MM.1S (cell line): ENCODE measurements at regions not wholly inside any gene's neighbourhood (a gene's known extent, or its start where the extent isn't known, plus 50 kb on each side); places are given as distances from the start of the nearest gene placed in this dataset.

Source experiments
- DNase-seq: peaks from one replicate; pipeline ENCODE4 v3.0.0-alpha.2; 2015
- H2AFZ ChIP-seq: fragments of 300-600 bp; sonication (generic); 2 replicates; pipeline ENCODE4 v1.6.0; 2016; ENCODE audit warnings: antibody characterized with exemption, low read length
- H3F3A ChIP-seq: fragments of 300-600 bp; sonication (generic); 2 replicates; pipeline ENCODE4 v1.6.1; 2016; ENCODE audit warnings: mild to moderate bottlenecking, antibody characterized with exemption, low read length, moderate library complexity, mixed read lengths; ENCODE audit not compliant: insufficient read depth
- H3K27ac ChIP-seq: fragments of 300-600 bp; sonication (generic); 2 replicates; pipeline ENCODE4 v1.5.1; 2016; ENCODE audit warnings: mild to moderate bottlenecking, low read length
- H3K27me3 ChIP-seq: fragments of 300-600 bp; sonication (generic); replicated peaks from 2 replicates; pipeline ENCODE4 v1.6.0; 2016; ENCODE audit warnings: low read length; ENCODE audit not compliant: insufficient read depth
- H3K36me3 ChIP-seq: fragments of 300-600 bp; sonication (generic); replicated peaks from 2 replicates; pipeline ENCODE4 v1.6.1; 2016; ENCODE audit warnings: mild to moderate bottlenecking, low read length, mixed read lengths; ENCODE audit not compliant: insufficient read depth
- H3K4me1 ChIP-seq: fragments of 300-600 bp; sonication (generic); 2 replicates; pipeline ENCODE4 v1.6.1; 2016; ENCODE audit warnings: low read length, mixed read lengths
- H3K4me2 ChIP-seq: fragments of 300-600 bp; sonication (generic); 2 replicates; pipeline ENCODE4 v1.6.0; 2016; ENCODE audit warnings: low read depth, low read length
- H3K4me3 ChIP-seq: fragments of 300-600 bp; sonication (generic); 2 replicates; pipeline ENCODE4 v1.5.1; 2016; ENCODE audit warnings: low read length, mixed read lengths
- H3K79me2 ChIP-seq: fragments of 300-600 bp; sonication (generic); 2 replicates; pipeline ENCODE4 v1.6.1; 2016; ENCODE audit warnings: mixed run types, low read length, mixed read lengths
- H3K9ac ChIP-seq: fragments of 300-600 bp; sonication (generic); 2 replicates; pipeline ENCODE4 v1.6.1; 2016; ENCODE audit warnings: low read length, mixed read lengths
- H3K9me2 ChIP-seq: fragments of 300-600 bp; sonication (generic); replicated peaks from 2 replicates; pipeline ENCODE4 v1.6.1; 2016; ENCODE audit warnings: mild to moderate bottlenecking, low read length, mixed read lengths; ENCODE audit not compliant: insufficient read depth
- H3K9me3 ChIP-seq: fragments of 300-600 bp; sonication (generic); replicated peaks from 2 replicates; pipeline ENCODE4 v1.6.1; 2016; ENCODE audit warnings: mild to moderate bottlenecking, low read length, mixed read lengths; ENCODE audit not compliant: insufficient read depth
- H4K20me1 ChIP-seq: fragments of 300-600 bp; sonication (generic); 2 replicates; pipeline ENCODE4 v1.6.1; 2016; ENCODE audit warnings: mild to moderate bottlenecking, low read length, moderate library complexity, mixed read lengths; ENCODE audit not compliant: insufficient read depth
- EZH2 ChIP-seq: fragments of 300-600 bp; sonication (generic); optimal IDR thresholded peaks from 2 replicates; pipeline ENCODE3; 2017; ENCODE audit warnings: low read depth, mild to moderate bottlenecking, antibody characterized with exemption, low read length, mixed read lengths
- EZH2phosphoT487 ChIP-seq: fragments of 300-600 bp; sonication (generic); IDR thresholded peaks from 2 replicates; pipeline ENCODE4 v1.6.1; 2018; ENCODE audit warnings: antibody characterized with exemption, low read length
- TF ChIP-seq, protein P1 (sequence below): fragments of 300-600 bp; sonication (generic); IDR thresholded peaks from 2 replicates; pipeline ENCODE4 v1.5.1; 2016; ENCODE audit warnings: antibody characterized with exemption, low read length, mixed read lengths

DNA sequence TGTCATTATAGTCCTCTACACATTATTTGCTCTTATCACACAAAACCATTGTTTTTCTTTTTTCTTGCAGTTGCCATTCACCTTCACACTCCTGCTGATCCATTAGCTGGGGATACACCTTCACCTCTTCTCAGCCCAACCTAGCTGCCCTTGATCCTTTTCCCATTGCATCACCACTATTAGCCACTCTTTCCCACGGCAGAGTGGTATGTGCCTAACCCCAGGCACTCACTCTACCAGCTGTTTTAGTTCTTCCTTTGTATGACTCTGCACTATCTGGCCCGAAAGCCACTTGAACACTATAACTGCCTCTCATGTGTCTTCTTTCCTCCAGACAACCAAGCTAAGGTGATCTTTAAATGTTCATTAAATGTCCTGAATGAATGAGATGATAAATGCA, 145.4 kb upstream of the PIK3C3 start:
- no peak overlapping the region for H2AFZ ChIP-seq
- H3K27me3 ChIP-seq, result no peaks in the 10 kb centered on the region
- H3K9me2 ChIP-seq, result no peaks in the 10 kb centered on the region
- no peaks in the 10 kb centered on the region for H4K20me1 ChIP-seq
- no peaks in the 10 kb centered on the region for H3K36me3 ChIP-seq
- no peaks in the 10 kb centered on the region for H3F3A ChIP-seq
- no peak overlapping the region for H3K4me2 ChIP-seq
- no peak overlapping the region for H3K27ac ChIP-seq
- no peaks in the 10 kb centered on the region for H3K4me1 ChIP-seq
- H3K9me3 ChIP-seq, result no peaks in the 10 kb centered on the region
- DNase-seq, result no peak
- TF ChIP-seq, protein P1, sequence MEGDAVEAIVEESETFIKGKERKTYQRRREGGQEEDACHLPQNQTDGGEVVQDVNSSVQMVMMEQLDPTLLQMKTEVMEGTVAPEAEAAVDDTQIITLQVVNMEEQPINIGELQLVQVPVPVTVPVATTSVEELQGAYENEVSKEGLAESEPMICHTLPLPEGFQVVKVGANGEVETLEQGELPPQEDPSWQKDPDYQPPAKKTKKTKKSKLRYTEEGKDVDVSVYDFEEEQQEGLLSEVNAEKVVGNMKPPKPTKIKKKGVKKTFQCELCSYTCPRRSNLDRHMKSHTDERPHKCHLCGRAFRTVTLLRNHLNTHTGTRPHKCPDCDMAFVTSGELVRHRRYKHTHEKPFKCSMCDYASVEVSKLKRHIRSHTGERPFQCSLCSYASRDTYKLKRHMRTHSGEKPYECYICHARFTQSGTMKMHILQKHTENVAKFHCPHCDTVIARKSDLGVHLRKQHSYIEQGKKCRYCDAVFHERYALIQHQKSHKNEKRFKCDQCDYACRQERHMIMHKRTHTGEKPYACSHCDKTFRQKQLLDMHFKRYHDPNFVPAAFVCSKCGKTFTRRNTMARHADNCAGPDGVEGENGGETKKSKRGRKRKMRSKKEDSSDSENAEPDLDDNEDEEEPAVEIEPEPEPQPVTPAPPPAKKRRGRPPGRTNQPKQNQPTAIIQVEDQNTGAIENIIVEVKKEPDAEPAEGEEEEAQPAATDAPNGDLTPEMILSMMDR, result no peak
- TF ChIP-seq EZH2phosphoT487 (no peak), EZH2 (no peak)
- H3K79me2 ChIP-seq, result no peaks in the 10 kb centered on the region
- no peak overlapping the region for H3K4me3 ChIP-seq
- H3K9ac ChIP-seq, result no peak overlapping the region

DNA sequence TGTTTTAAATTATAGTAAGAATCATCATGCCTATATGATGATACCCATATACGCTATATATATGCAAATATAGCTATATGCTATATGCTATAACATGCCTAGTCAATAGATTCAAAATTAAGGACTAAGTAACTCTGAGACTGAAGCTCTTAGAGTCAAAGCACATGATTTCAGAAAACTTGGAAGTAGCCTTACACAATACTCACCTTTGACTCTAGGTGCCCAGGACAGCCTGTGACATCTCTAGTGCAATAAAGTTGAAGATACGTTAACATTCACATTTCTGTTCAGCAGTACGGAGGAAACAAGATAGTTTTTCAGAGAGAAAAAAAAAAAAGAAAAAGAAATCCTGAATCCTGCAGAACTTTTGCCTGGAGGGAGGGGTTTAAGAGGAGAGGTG, 149.7 kb upstream of the PIK3C3 start:
- Histone ChIP-seq H3K4me1 (no peaks in the 10 kb centered on the region), H3K4me3 (no peak overlapping the region), H3K27ac (no peak overlapping the region), H3K4me2 (no peak overlapping the region), H3F3A (no peaks in the 10 kb centered on the region), H3K36me3 (no peaks in the 10 kb centered on the region), H3K79me2 (no peaks in the 10 kb centered on the region), H3K9me2 (no peaks in the 10 kb centered on the region), H2AFZ (no peak overlapping the region), H3K27me3 (no peaks in the 10 kb centered on the region), H3K9ac (no peak overlapping the region), H3K9me3 (no peaks in the 10 kb centered on the region), H4K20me1 (no peaks in the 10 kb centered on the region)
- TF ChIP-seq, protein P1, result no peak
- TF ChIP-seq EZH2 (no peak), EZH2phosphoT487 (no peak)
- no peak for DNase-seq

DNA sequence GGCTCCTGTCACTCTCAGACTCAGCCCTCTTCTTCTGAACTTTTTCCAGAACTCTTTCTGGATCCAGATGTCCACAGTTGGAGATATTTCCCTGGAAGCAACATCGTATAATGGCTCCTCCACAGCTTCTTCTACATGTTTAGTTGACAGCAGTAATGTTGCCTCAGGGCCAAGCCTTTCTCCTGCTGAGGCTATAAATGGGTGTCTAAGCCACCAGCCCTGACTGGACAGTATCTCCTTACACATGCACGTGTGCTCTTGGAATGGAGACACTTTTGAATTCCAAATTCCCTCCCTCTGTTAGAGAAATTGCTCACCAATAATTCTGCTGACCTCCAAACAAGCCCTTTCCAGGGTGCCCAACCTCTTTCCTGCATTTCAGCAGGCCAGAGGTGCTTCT, 156.2 kb upstream of the PIK3C3 start:
- Histone ChIP-seq H3K4me1 (no peaks in the 10 kb centered on the region), H3K36me3 (no peaks in the 10 kb centered on the region), H3F3A (no peaks in the 10 kb centered on the region), H3K9ac (no peak overlapping the region), H3K4me3 (no peak overlapping the region), H3K9me3 (no peaks in the 10 kb centered on the region), H2AFZ (no peak overlapping the region), H3K27ac (no peak overlapping the region), H3K27me3 (no peaks in the 10 kb centered on the region), H4K20me1 (no peaks in the 10 kb centered on the region), H3K9me2 (no peaks in the 10 kb centered on the region), H3K79me2 (no peaks in the 10 kb centered on the region), H3K4me2 (no peak overlapping the region)
- TF ChIP-seq EZH2, result no peak
- TF ChIP-seq, protein P1, result no peak
- no peak for TF ChIP-seq EZH2phosphoT487
- DNase-seq, result no peak
